Activated B cell treated with CpG ODN at 0.5 μM for 24 hours (primary cell): ENCODE measurements at regions not wholly inside any gene's neighbourhood (a gene's known extent, or its start where the extent isn't known, plus 50 kb on each side); places are given as distances from the start of the nearest gene placed in this dataset.

Experiments used
- ATAC-seq: fragments of 200-7000 bp; cut with Tn5 transposase; one replicate; pipeline ENCODE4 v1.10.0; 2021; ENCODE audit warnings: low read depth, mild to moderate bottlenecking, moderate library complexity
- CTCF ChIA-PET: fragments of 350-600 bp; sonication (Branson Sonifier 250); formaldehyde crosslinking; loops from one replicate; lab custom pipeline; 2021; ENCODE audit warnings: antibody characterized with exemption; lab: Charles Lee
- POLR2A ChIA-PET: fragments of 350-600 bp; sonication (Branson Sonifier 250); formaldehyde crosslinking; loops from one replicate; lab custom pipeline; 2021; ENCODE audit warnings: antibody characterized with exemption; lab: Charles Lee
- DNase-seq: peaks from one replicate; pipeline ENCODE4 v3.0.0; 2022
- H3K27ac Mint-ChIP-seq: one replicate; pipeline ENCODE4 v1.8.0; 2020; ENCODE audit warnings: mixed read lengths
- H3K27me3 Mint-ChIP-seq: one replicate; pipeline ENCODE4 v1.8.0; 2021; ENCODE audit warnings: mixed read lengths
- H3K36me3 Mint-ChIP-seq: one replicate; pipeline ENCODE4 v1.8.0; 2021; ENCODE audit warnings: low read depth, mixed read lengths
- H3K4me1 Mint-ChIP-seq: one replicate; pipeline ENCODE4 v1.8.0; 2021; ENCODE audit warnings: mixed read lengths
- H3K4me3 Mint-ChIP-seq: one replicate; pipeline ENCODE4 v1.8.0; 2020; ENCODE audit warnings: mild to moderate bottlenecking, mixed read lengths
- H3K9me3 Mint-ChIP-seq: one replicate; pipeline ENCODE4 v1.8.0; 2020; ENCODE audit warnings: mixed read lengths
- CTCF ChIP-seq: fragments of 200-600 bp; IDR thresholded peaks from one replicate; pipeline ENCODE4 v1.8.0; 2022; ENCODE audit warnings: antibody characterized with exemption, mild to moderate bottlenecking
- intact Hi-C: fragments of 100-400 bp; cut with micrococcal nuclease; formaldehyde crosslinking; loops from one replicate; pipeline ENCODE4 v1.15.1; 2024

GRCh38 chr2:236981701-236982485 is 103.8 kb upstream of the COPS8 start:
- ChIA-PET CTCF (no interaction called here), POLR2A (no interaction called here)
- Mint-ChIP-seq H3K27me3 (peaks cover 14% of the 10 kb centered on the region), H3K27ac (no peak overlapping the region), H3K4me3 (no peak overlapping the region), H3K9me3 (no peaks in the 10 kb centered on the region), H3K36me3 (no peaks in the 10 kb centered on the region), H3K4me1 (no peaks in the 10 kb centered on the region)
- intact Hi-C loops = no loop called here
- ATAC-seq (no peak), DNase-seq (no peak)
- TF ChIP-seq CTCF = no peak

GRCh38 chr2:236982693-236983455 is 102.8 kb upstream of the COPS8 start:
- ATAC-seq (no peak), DNase-seq (no peak)
- no peaks in the 10 kb centered on the region for H3K36me3 Mint-ChIP-seq
- H3K9me3 Mint-ChIP-seq = no peaks in the 10 kb centered on the region
- peaks cover 5% of the 10 kb centered on the region for H3K27me3 Mint-ChIP-seq
- H3K27ac Mint-ChIP-seq = no peak overlapping the region
- no peaks in the 10 kb centered on the region for H3K4me1 Mint-ChIP-seq
- ChIA-PET CTCF (no interaction called here), POLR2A (no interaction called here)
- no peak overlapping the region for H3K4me3 Mint-ChIP-seq
- intact Hi-C loops = no loop called here
- no peak for TF ChIP-seq CTCF

- no peak for DNase-seq
- ChIA-PET POLR2A (no interaction called here), CTCF (no interaction called here)
- peaks cover 7% of the 10 kb centered on the region for H3K27me3 Mint-ChIP-seq
- intact Hi-C loops = no loop called here
- H3K4me3 Mint-ChIP-seq = no peak overlapping the region
- H3K4me1 Mint-ChIP-seq = no peaks in the 10 kb centered on the region
- no peaks in the 10 kb centered on the region for H3K9me3 Mint-ChIP-seq
- no peak overlapping the region for H3K27ac Mint-ChIP-seq
- no peak for TF ChIP-seq CTCF
- ATAC-seq = no peak
- H3K36me3 Mint-ChIP-seq = no peaks in the 10 kb centered on the region
Measured at GRCh38 chr2:236984046-236984445, 101.6 kb upstream of the COPS8 start.

GRCh38 chr2:236985761-236986339 is 99.8 kb upstream of the COPS8 start:
- no peak overlapping the region for H3K4me3 Mint-ChIP-seq
- no peak for ATAC-seq
- peaks cover 7% of the 10 kb centered on the region for H3K27me3 Mint-ChIP-seq
- CTCF ChIA-PET = no interaction called here
- DNase-seq = no peak
- no peaks in the 10 kb centered on the region for H3K4me1 Mint-ChIP-seq
- POLR2A ChIA-PET = no interaction called here
- H3K36me3 Mint-ChIP-seq = no peaks in the 10 kb centered on the region
- no peaks in the 10 kb centered on the region for H3K9me3 Mint-ChIP-seq
- TF ChIP-seq CTCF = no peak
- intact Hi-C loops = no loop called here
- H3K27ac Mint-ChIP-seq = no peak overlapping the region
